ENCODE measurements at regions not wholly inside any gene's neighbourhood (a gene's known extent, or its start where the extent isn't known, plus 50 kb on each side); places are given as distances from the start of the nearest gene placed in this dataset.

DNA sequence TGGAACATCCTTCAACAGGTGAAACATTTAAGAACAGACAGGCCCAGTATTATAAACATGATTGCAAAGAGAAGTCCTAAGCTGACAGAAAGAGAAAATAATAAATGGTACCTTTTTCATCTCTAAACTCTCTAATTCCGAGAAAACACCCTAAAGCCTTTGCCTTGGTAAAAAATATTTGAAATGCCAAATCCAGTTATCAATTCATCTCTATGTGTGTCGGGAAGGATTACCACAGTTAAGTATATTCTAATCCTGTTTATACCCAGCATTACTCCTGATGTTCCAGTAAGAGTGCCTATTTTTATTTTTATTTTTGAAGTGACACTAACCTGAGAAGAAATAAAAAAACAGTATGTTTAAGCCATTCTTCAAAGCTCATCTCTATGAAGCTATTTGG is 219.3 kb upstream of the NANOGP8 start:
- CTCF ChIA-PET = interaction anchor here (1.1 kb wide), 1 partner anchor 10 kb away, joined by 3 read pairs; no protein-coding TSS in a partner anchor

More for the DNA sequence above, 219.3 kb upstream of the NANOGP8 start:
- H3K18ac ChIP-seq (ENCODE audit: low read depth, low read length) = no peak overlapping the region
- no peak overlapping the region for H2BK20ac ChIP-seq (ENCODE audit: low read depth, low read length)
- H4K20me1 ChIP-seq (ENCODE audit: insufficient read depth, low read length) = no peaks in the 10 kb centered on the region
- no peaks in the 10 kb centered on the region for H3K9me3 ChIP-seq (ENCODE audit: control insufficient read depth, insufficient read depth, low read length)
- no peak overlapping the region for H4K8ac ChIP-seq (ENCODE audit: low read depth in 2 of 2, low read length in 2 of 2)
- BruUV-seq (replicated peaks) = no TSS peak
- no peak overlapping the region for H4K91ac ChIP-seq (ENCODE audit: insufficient read depth, low read depth, low read length)
- POLR2A ChIA-PET (ENCODE audit: unreplicated experiment) = no interaction called here
- H3K14ac ChIP-seq (replicated peaks; ENCODE audit: low read depth, low read length) = no peak overlapping the region
- H2AK9ac ChIP-seq (replicated peaks; ENCODE audit: low read depth, low read length, poor library complexity) = no peak overlapping the region
- peaks cover 10% of the 10 kb centered on the region for H3K4me1 ChIP-seq (ENCODE audit: control insufficient read depth, insufficient read depth, low read length)
- in situ Hi-C loops (cut with MboI; ENCODE audit: low sequenced_read_pairs) (no loop called here), dilution Hi-C loops (cut with HindIII; ENCODE audit: low sequenced_read_pairs, unreplicated experiment) (no loop called here), intact Hi-C loops (cut with micrococcal nuclease) (no loop called here)
- no peaks in the 10 kb centered on the region for H3K27me3 ChIP-seq (ENCODE audit: control insufficient read depth, insufficient read depth, low read length)
- no peak overlapping the region for H2BK15ac ChIP-seq (ENCODE audit: low read depth, low read length)
- H3K23ac ChIP-seq (ENCODE audit: low read depth, low read length) = no peak overlapping the region
- H3K4ac ChIP-seq (ENCODE audit: low read depth, low read length) = no peak overlapping the region
- H2BK120ac ChIP-seq (ENCODE audit: low read depth, low read length) = no peak overlapping the region
- H3K56ac ChIP-seq (ENCODE audit: extremely low read depth, insufficient read depth, low read length) = no peak overlapping the region
- no peak overlapping the region for H4K5ac ChIP-seq (ENCODE audit: low read depth, low read length)
- no peaks in the 10 kb centered on the region for H3K36me3 ChIP-seq (ENCODE audit: control insufficient read depth, insufficient read depth, low read length)
- no peak overlapping the region for H2BK5ac ChIP-seq (ENCODE audit: low read depth, low read length, poor library complexity, severe bottlenecking)
- no peak overlapping the region for H3K27ac ChIP-seq (ENCODE audit: insufficient read depth, low read length)
- DNase-seq (no peak), ATAC-seq (ENCODE audit: low read depth) (no peak)
- H3K4me3 ChIP-seq (ENCODE audit: insufficient read depth, low read depth, low read length) = no peak overlapping the region
- H2AK5ac ChIP-seq (ENCODE audit: low read depth, low read length) = no peak overlapping the region
- H3K9me1 ChIP-seq (ENCODE audit: insufficient read depth, low read length) = peaks cover 5% of the 10 kb centered on the region; the same call in 1 of the 2 replicates
- H3K4me2 ChIP-seq (ENCODE audit: low read depth, low read length) = no peak overlapping the region
- TF ChIP-seq POLR2A (IDR thresholded peaks at IDR 0.05; ENCODE audit: low read depth, low read length) (no peak), CHD1 (IDR thresholded peaks at IDR 0.05; ENCODE audit: low read depth, low read length) (no peak), NFE2L2 (IDR thresholded peaks at IDR 0.05; ENCODE audit: low read depth, low read length) (no peak), BHLHE40 (IDR thresholded peaks at IDR 0.05; ENCODE audit: low read depth, low read length) (no peak), SMC3 (IDR thresholded peaks at IDR 0.05; ENCODE audit: low read depth, low read length) (no peak), FOS (IDR thresholded peaks at IDR 0.05; ENCODE audit: low read depth, low read length) (no peak), MXI1 (IDR thresholded peaks at IDR 0.05; ENCODE audit: borderline replicate concordance, low read depth, low read length) (no peak), RAD21 (IDR thresholded peaks at IDR 0.05; ENCODE audit: low read length) (no peak), MAZ (IDR thresholded peaks at IDR 0.05; ENCODE audit: borderline replicate concordance, low read depth, low read length) (no peak), RCOR1 (IDR thresholded peaks at IDR 0.05; ENCODE audit: insufficient replicate concordance, low read length) (no peak)
- TF ChIP-seq, protein P1, sequence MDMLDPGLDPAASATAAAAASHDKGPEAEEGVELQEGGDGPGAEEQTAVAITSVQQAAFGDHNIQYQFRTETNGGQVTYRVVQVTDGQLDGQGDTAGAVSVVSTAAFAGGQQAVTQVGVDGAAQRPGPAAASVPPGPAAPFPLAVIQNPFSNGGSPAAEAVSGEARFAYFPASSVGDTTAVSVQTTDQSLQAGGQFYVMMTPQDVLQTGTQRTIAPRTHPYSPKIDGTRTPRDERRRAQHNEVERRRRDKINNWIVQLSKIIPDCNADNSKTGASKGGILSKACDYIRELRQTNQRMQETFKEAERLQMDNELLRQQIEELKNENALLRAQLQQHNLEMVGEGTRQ (IDR thresholded peaks at IDR 0.05; ENCODE audit: low read depth, low read length) = no peak
- TF ChIP-seq, protein P2, sequence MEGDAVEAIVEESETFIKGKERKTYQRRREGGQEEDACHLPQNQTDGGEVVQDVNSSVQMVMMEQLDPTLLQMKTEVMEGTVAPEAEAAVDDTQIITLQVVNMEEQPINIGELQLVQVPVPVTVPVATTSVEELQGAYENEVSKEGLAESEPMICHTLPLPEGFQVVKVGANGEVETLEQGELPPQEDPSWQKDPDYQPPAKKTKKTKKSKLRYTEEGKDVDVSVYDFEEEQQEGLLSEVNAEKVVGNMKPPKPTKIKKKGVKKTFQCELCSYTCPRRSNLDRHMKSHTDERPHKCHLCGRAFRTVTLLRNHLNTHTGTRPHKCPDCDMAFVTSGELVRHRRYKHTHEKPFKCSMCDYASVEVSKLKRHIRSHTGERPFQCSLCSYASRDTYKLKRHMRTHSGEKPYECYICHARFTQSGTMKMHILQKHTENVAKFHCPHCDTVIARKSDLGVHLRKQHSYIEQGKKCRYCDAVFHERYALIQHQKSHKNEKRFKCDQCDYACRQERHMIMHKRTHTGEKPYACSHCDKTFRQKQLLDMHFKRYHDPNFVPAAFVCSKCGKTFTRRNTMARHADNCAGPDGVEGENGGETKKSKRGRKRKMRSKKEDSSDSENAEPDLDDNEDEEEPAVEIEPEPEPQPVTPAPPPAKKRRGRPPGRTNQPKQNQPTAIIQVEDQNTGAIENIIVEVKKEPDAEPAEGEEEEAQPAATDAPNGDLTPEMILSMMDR (conservative IDR thresholded peaks at IDR 0.05; ENCODE audit: low read depth, low read length) = no peak
- no peaks in the 10 kb centered on the region for H3K79me1 ChIP-seq (ENCODE audit: low read depth in 1 of 2, low read length in 2 of 2)
- no peak overlapping the region for H2AFZ ChIP-seq (replicated peaks; ENCODE audit: low read length, poor library complexity)
- H3K9ac ChIP-seq (ENCODE audit: low read depth, low read length) = no peak overlapping the region
- WGBS, 2 experiments (ENCODE audit: extremely low coverage in 2 of 2, insufficient read length in 1 of 2) = no CpG with 5 or more reads among the region's 2 CpGs
